Left kidney (tissue), 1 donor: ENCODE measurements at regions not wholly inside any gene's neighbourhood (a gene's known extent, or its start where the extent isn't known, plus 50 kb on each side); places are given as distances from the start of the nearest gene placed in this dataset.

ENCODE experiments used
- DNase-seq: peaks from one replicate; pipeline ENCODE4 v3.0.0-alpha.2; 2013

- DNase-seq, result no peak
Observed at GRCh38 chr18:72692086-72692485, 147.9 kb upstream of the CBLN2 start.

GRCh38 chr18:72687736-72688135 is 143.6 kb upstream of the CBLN2 start:
- DNase-seq, result no peak

- no peak for DNase-seq
Observed at GRCh38 chr18:72675394-72675793, 131.3 kb upstream of the CBLN2 start.

GRCh38 chr18:72674710-72675109 is 130.6 kb upstream of the CBLN2 start:
- no peak for DNase-seq

- DNase-seq, result no peak
Observed at GRCh38 chr18:72673242-72673641, 129.1 kb upstream of the CBLN2 start.

- DNase-seq, result peak; percentile 38
Observed at GRCh38 chr18:72672364-72673184, 128.4 kb upstream of the CBLN2 start.

GRCh38 chr18:72667932-72668331 is 123.8 kb upstream of the CBLN2 start:
- DNase-seq, result no peak

- peak; percentile 38 for DNase-seq
Observed at GRCh38 chr18:72652990-72653593, 109.0 kb upstream of the CBLN2 start.

GRCh38 chr18:72651033-72651432 is 106.9 kb upstream of the CBLN2 start:
- no peak for DNase-seq

GRCh38 chr18:72648481-72648960 is 104.4 kb upstream of the CBLN2 start:
- DNase-seq, result no peak

GRCh38 chr18:72648079-72648478 is 103.9 kb upstream of the CBLN2 start:
- DNase-seq, result no peak

GRCh38 chr18:72640557-72640956 is 96.4 kb upstream of the CBLN2 start:
- DNase-seq, result no peak

GRCh38 chr18:72638376-72638775 is 94.2 kb upstream of the CBLN2 start:
- no peak for DNase-seq

GRCh38 chr18:72637721-72638120 is 93.6 kb upstream of the CBLN2 start:
- DNase-seq, result no peak

GRCh38 chr18:72637299-72637698 is 93.2 kb upstream of the CBLN2 start:
- no peak for DNase-seq

GRCh38 chr18:72636611-72637010 is 92.5 kb upstream of the CBLN2 start:
- DNase-seq, result no peak

- no peak for DNase-seq
Observed at GRCh38 chr18:72634500-72634899, 90.4 kb upstream of the CBLN2 start.

- DNase-seq, result no peak
Observed at GRCh38 chr18:72630991-72631390, 86.8 kb upstream of the CBLN2 start.

- DNase-seq, result no peak
Observed at GRCh38 chr18:72623444-72623843, 79.3 kb upstream of the CBLN2 start.

- DNase-seq, result no peak
Observed at GRCh38 chr18:72613534-72613930, 69.4 kb upstream of the CBLN2 start.

GRCh38 chr18:72612894-72613533 is 68.9 kb upstream of the CBLN2 start:
- no peak for DNase-seq

- no peak for DNase-seq
Observed at GRCh38 chr18:72605376-72605775, 61.2 kb upstream of the CBLN2 start.

GRCh38 chr18:72601944-72602343 is 57.8 kb upstream of the CBLN2 start:
- DNase-seq, result no peak
